Prostate gland (tissue), 2 donors: ENCODE measurements at regions not wholly inside any gene's neighbourhood (a gene's known extent, or its start where the extent isn't known, plus 50 kb on each side); places are given as distances from the start of the nearest gene placed in this dataset.

ENCODE experiments used
- POLR2A ChIP-seq: fragments of 450-650 bp; IDR thresholded peaks from one replicate; pipeline ENCODE4 v1.6.1; 2016; ENCODE audit warnings: antibody characterized with exemption, mild to moderate bottlenecking
- POLR2AphosphoS5 ChIP-seq: sonication (generic); formaldehyde crosslinking; IDR thresholded peaks from one replicate; pipeline ENCODE4 v1.6.1; 2017; ENCODE audit warnings: antibody characterized with exemption
- TF ChIP-seq, protein P1 (sequence below), 4 experiments: fragments of 200-600 bp in 2 of 4; fragments of 450-650 bp in 2 of 4; sonication (generic) in 2 of 4; IDR thresholded peaks; 1 replicate in 3 of 4; 2 replicates in 1 of 4; pipeline ENCODE4 v1.5.1; 2016 to 2019; ENCODE audit warnings: antibody characterized with exemption in 4 of 4, mild to moderate bottlenecking in 2 of 4, moderate library complexity in 2 of 4

DNA sequence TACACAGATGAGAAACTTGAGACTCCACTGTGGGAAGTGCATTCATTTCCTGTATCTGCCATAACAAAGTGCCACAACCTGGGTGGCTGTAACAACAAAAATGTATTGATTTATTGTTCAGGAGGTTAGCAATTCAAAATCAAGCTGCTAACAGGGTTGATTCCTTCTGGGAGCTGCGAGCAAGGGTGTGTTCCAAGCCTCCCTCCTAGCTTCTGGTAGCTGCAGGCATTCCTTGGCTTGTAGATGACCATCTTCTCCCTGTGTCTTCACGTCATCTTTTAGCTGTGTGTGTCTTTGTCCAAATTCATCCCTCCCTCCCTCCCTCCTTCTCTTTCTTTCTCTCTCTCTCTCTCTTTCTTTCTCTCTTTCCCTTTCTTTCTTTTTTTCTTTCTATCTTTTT lies 258.1 kb downstream of the MSX2 start:
- TF ChIP-seq, protein P1, sequence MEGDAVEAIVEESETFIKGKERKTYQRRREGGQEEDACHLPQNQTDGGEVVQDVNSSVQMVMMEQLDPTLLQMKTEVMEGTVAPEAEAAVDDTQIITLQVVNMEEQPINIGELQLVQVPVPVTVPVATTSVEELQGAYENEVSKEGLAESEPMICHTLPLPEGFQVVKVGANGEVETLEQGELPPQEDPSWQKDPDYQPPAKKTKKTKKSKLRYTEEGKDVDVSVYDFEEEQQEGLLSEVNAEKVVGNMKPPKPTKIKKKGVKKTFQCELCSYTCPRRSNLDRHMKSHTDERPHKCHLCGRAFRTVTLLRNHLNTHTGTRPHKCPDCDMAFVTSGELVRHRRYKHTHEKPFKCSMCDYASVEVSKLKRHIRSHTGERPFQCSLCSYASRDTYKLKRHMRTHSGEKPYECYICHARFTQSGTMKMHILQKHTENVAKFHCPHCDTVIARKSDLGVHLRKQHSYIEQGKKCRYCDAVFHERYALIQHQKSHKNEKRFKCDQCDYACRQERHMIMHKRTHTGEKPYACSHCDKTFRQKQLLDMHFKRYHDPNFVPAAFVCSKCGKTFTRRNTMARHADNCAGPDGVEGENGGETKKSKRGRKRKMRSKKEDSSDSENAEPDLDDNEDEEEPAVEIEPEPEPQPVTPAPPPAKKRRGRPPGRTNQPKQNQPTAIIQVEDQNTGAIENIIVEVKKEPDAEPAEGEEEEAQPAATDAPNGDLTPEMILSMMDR (IDR thresholded peaks at IDR 0.05): no peak
- TF ChIP-seq POLR2AphosphoS5 (no peak), POLR2A (no peak)
